NCI-H526 treated with DMSO at 0.1 percent for 48 hours (cell line): ENCODE measurements at regions not wholly inside any gene's neighbourhood (a gene's known extent, or its start where the extent isn't known, plus 50 kb on each side); places are given as distances from the start of the nearest gene placed in this dataset.
A peak's percentile ranks its signal among the peaks of the same experiment; 100 is the strongest.

ENCODE experiments used
- DNase-seq: peaks from one replicate; lab custom pipeline; 2025; lab: John Stamatoyannopoulos, UW

GRCh38 chr11:116442238-116442752 is 330.5 kb downstream of the BUD13 start:
- peak; percentile 41 for DNase-seq

GRCh38 chr11:116439361-116439677 is 333.5 kb downstream of the BUD13 start:
- DNase-seq: peak; percentile 25

GRCh38 chr11:116438651-116439360 is 334.0 kb downstream of the BUD13 start:
- DNase-seq: no peak

GRCh38 chr11:116434986-116435385 is 337.8 kb downstream of the BUD13 start:
- DNase-seq: no peak

- DNase-seq: no peak
Measured at GRCh38 chr11:116432301-116432700, 340.5 kb downstream of the BUD13 start.

- no peak for DNase-seq
Measured at GRCh38 chr11:116431842-116432241, 340.9 kb downstream of the BUD13 start.

- no peak for DNase-seq
Measured at GRCh38 chr11:116428638-116428975, 344.2 kb downstream of the BUD13 start.

GRCh38 chr11:116427903-116428637 is 344.7 kb downstream of the BUD13 start:
- DNase-seq: peak; percentile 96

- DNase-seq: no peak
Measured at GRCh38 chr11:116427337-116427902, 345.4 kb downstream of the BUD13 start.

- DNase-seq: no peak
Measured at GRCh38 chr11:116426761-116427160, 346.0 kb downstream of the BUD13 start.

- no peak for DNase-seq
Measured at GRCh38 chr11:116424615-116425261, 348.0 kb downstream of the BUD13 start.

GRCh38 chr11:116422956-116423600 is 349.7 kb downstream of the BUD13 start:
- peak; percentile 73 for DNase-seq

GRCh38 chr11:116422556-116422955 is 350.2 kb downstream of the BUD13 start:
- DNase-seq: no peak

GRCh38 chr11:116421529-116422185 is 351.1 kb downstream of the BUD13 start:
- no peak for DNase-seq

GRCh38 chr11:116420770-116421528 is 351.8 kb downstream of the BUD13 start:
- DNase-seq: no peak

- no peak for DNase-seq
Measured at GRCh38 chr11:116420030-116420429, 352.8 kb downstream of the BUD13 start.

GRCh38 chr11:116418388-116419041 is 354.3 kb downstream of the BUD13 start:
- no peak for DNase-seq

GRCh38 chr11:116416852-116417251 is 355.9 kb downstream of the BUD13 start:
- DNase-seq: no peak

GRCh38 chr11:116415095-116415494 is 357.7 kb downstream of the BUD13 start:
- DNase-seq: no peak

GRCh38 chr11:116414357-116414880 is 358.4 kb downstream of the BUD13 start:
- DNase-seq: no peak
